IgD-negative memory B cell (primary cell): ENCODE measurements at regions not wholly inside any gene's neighbourhood (a gene's known extent, or its start where the extent isn't known, plus 50 kb on each side); places are given as distances from the start of the nearest gene placed in this dataset.

Experiments
- H3K27ac Mint-ChIP-seq, 3 donors: one replicate each; pipeline ENCODE4 v1.8.0; 2020 to 2022; ENCODE audit warnings: mild to moderate bottlenecking in 3 of 3, mixed read lengths in 3 of 3, moderate library complexity in 1 of 3
- H3K27me3 Mint-ChIP-seq: one replicate; pipeline ENCODE4 v1.8.0; 2021; ENCODE audit warnings: mixed read lengths
- H3K36me3 Mint-ChIP-seq: one replicate; pipeline ENCODE4 v1.8.0; 2020; ENCODE audit warnings: mild to moderate bottlenecking, mixed read lengths
- H3K4me1 Mint-ChIP-seq, 3 donors: one replicate each; pipeline ENCODE4 v1.8.0; 2020 to 2022; ENCODE audit warnings: mixed read lengths in 3 of 3, mild to moderate bottlenecking in 1 of 3
- H3K4me3 Mint-ChIP-seq, 4 donors: one replicate each; pipeline ENCODE4 v1.8.0; 2020 to 2022; ENCODE audit warnings: mild to moderate bottlenecking in 4 of 4, mixed read lengths in 4 of 4, moderate library complexity in 3 of 4
- H3K9me3 Mint-ChIP-seq, 3 donors: one replicate each; pipeline ENCODE4 v1.8.0; 2020 to 2021; ENCODE audit warnings: mixed read lengths in 3 of 3, mild to moderate bottlenecking in 1 of 3

DNA sequence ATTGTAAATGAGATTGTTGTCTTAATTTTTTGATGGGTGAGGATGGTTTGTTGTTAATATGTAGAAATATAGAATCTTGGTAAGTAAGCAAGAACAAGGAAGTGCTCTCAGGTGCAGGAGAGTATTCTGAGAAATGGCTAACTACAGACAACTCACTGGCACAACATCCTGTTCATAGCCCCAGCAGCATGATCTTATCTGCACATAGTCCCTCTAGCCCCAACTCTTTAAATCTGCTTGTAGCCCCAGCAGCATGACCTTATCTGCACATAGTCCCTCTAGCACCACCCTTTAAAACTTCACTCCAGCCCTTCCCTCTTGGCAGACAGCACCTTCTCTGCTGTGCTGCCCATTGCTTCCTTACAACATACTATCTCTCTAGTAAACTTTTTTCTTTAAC lies 1957.1 kb upstream of the ADGRL3 start:
- peaks cover 3 to 18% (median 3%) of the 10 kb centered on the region in 3 donors for H3K9me3 Mint-ChIP-seq
- H3K27ac Mint-ChIP-seq, result no peak overlapping the region
- no peaks in the 10 kb centered on the region for H3K36me3 Mint-ChIP-seq
- H3K27me3 Mint-ChIP-seq, result no peaks in the 10 kb centered on the region
- H3K4me1 Mint-ChIP-seq, result no peaks in the 10 kb centered on the region
- H3K4me3 Mint-ChIP-seq, result no peak overlapping the region

DNA sequence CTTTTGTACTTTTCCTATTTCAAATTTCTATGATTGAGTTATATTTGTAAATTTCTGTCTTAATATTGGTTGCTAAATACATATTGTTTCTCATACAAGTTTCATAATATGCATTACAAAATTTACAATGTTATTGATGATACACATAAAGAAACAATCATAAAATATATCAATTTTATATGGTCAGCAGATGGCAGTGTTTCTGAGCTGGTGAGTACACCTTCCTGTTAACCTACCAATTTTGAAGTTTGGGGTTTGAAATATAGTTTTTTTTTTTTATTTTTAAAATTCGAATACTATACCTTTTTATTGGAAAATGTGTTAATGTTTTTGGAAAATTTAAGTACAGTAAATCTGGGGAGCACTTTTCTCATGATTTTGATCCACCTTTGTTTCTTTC lies 1953.1 kb upstream of the ADGRL3 start:
- H3K27me3 Mint-ChIP-seq, result no peaks in the 10 kb centered on the region
- peaks cover 1 to 10% (median 2%) of the 10 kb centered on the region in 3 donors for H3K9me3 Mint-ChIP-seq
- no peak overlapping the region for H3K27ac Mint-ChIP-seq
- H3K36me3 Mint-ChIP-seq, result no peaks in the 10 kb centered on the region
- no peaks in the 10 kb centered on the region for H3K4me1 Mint-ChIP-seq
- H3K4me3 Mint-ChIP-seq, result no peak overlapping the region

DNA sequence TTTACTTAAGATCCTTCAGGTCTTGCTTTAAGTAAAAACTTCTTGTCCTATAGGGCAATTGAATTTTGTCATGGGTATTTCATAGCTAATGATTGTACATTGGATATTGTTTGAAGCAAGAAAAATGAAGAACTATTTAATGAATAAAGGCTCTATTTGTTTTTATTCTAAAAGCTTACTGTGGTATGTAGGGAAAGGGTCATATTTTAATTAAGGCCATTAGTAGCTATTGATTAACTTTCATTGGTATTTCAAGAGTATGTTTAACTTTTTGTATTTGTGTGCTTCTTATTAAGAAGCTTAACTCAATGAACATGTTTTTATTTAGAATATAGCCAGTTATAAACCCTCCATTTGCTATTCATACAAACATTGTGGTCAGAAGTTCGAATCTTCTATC lies 1951.8 kb upstream of the ADGRL3 start:
- H3K9me3 Mint-ChIP-seq, result peaks cover 1 to 4% (median 2%) of the 10 kb centered on the region in 3 donors
- H3K36me3 Mint-ChIP-seq, result no peaks in the 10 kb centered on the region
- no peaks in the 10 kb centered on the region for H3K27me3 Mint-ChIP-seq
- H3K4me1 Mint-ChIP-seq, result no peaks in the 10 kb centered on the region
- no peak overlapping the region for H3K27ac Mint-ChIP-seq
- no peak overlapping the region for H3K4me3 Mint-ChIP-seq

GRCh38 chr4:59249110-59249509 lies 1951.0 kb upstream of the ADGRL3 start:
- Mint-ChIP-seq H3K36me3 (no peaks in the 10 kb centered on the region), H3K27ac (no peak overlapping the region), H3K27me3 (no peaks in the 10 kb centered on the region), H3K4me1 (no peaks in the 10 kb centered on the region), H3K9me3 (peaks cover under 1 to 4% (median 2%) of the 10 kb centered on the region in 3 donors), H3K4me3 (no peak overlapping the region)

- H3K36me3 Mint-ChIP-seq, result peaks cover 3% of the 10 kb centered on the region
- no peak overlapping the region for H3K27ac Mint-ChIP-seq
These were observed 1942.1 kb upstream of the ADGRL3 start for GRCh38 chr4:59258002-59258401.

DNA sequence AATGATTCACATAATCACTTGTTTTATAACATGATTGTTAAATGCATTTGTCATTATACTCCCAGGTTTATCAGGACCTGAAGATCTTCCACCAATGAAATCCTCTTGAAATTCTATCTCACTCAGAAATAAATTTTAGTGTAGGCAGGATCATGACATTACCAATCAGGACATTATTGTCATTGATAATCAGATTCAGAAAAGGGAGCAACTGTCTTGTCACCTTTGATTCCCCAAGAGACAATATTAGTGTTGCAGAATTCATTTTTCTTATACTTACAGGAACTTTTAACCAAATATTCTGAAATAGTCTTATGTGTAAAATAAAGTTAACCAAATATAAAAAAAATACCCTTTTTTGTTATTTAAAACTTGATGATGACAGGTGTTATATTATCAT lies 1892.5 kb upstream of the ADGRL3 start:
- Mint-ChIP-seq H3K27me3 (no peaks in the 10 kb centered on the region), H3K27ac (no peak overlapping the region), H3K4me1 (no peaks in the 10 kb centered on the region), H3K4me3 (no peak overlapping the region), H3K9me3 (peaks cover 0 to 6% (median 4%) of the 10 kb centered on the region in 3 donors), H3K36me3 (no peaks in the 10 kb centered on the region)

More at GRCh38 chr4:59258002-59258401, 1942.1 kb upstream of the ADGRL3 start:
- Mint-ChIP-seq H3K9me3 (peaks cover 2 to 6% (median 2%) of the 10 kb centered on the region in 3 donors), H3K27me3 (no peaks in the 10 kb centered on the region), H3K4me1 (no peaks in the 10 kb centered on the region), H3K4me3 (no peak overlapping the region)

DNA sequence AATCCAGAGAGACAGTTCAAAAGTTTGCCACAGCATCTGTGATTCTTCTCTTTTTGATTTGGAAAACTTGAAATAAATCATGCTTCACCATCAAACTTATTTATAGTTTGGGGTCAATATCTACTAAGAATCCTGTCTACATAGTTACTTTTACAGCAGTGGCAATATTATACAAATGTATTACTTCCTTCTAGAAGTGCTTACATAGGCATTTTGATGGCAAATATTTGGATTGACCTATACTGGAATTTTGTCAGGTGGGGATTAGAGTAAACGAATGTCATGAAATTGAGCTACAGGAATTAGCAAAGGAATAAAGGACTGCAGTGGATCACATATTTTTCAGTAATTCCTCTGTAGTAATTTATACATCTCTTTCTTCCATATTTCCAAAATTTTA lies 1885.5 kb upstream of the ADGRL3 start:
- Mint-ChIP-seq H3K4me1 (no peaks in the 10 kb centered on the region), H3K27ac (no peak overlapping the region), H3K4me3 (no peak overlapping the region), H3K36me3 (no peaks in the 10 kb centered on the region), H3K27me3 (no peaks in the 10 kb centered on the region), H3K9me3 (peaks cover 3 to 6% (median 5%) of the 10 kb centered on the region in 3 donors)

GRCh38 chr4:59339631-59340030 lies 1860.5 kb upstream of the ADGRL3 start:
- no peak overlapping the region for H3K4me3 Mint-ChIP-seq
- H3K36me3 Mint-ChIP-seq, result no peaks in the 10 kb centered on the region
- no peaks in the 10 kb centered on the region for H3K4me1 Mint-ChIP-seq
- H3K27me3 Mint-ChIP-seq, result no peaks in the 10 kb centered on the region
- H3K27ac Mint-ChIP-seq, result no peak overlapping the region
- peaks cover 0 to 4% (median 4%) of the 10 kb centered on the region in 3 donors for H3K9me3 Mint-ChIP-seq

DNA sequence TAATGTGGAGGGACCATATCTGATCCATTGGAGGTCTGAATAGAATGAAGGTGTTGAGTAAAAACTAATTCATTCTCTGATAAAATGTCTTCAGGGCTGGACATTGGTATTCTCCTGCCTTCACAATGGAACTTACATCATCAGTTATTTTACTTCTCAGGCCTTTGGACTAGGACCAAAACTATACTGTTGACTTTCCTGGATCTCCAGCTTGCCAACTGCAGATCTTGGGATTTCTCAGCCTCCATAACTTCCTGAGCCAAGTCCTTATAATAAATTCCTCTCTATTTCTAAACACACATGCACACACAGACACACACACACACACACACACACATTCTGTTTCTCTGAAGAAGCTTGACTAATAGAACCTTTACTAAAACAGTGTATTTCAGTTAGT lies 1858.6 kb upstream of the ADGRL3 start:
- Mint-ChIP-seq H3K4me3 (no peak overlapping the region), H3K27ac (no peak overlapping the region), H3K4me1 (no peaks in the 10 kb centered on the region), H3K27me3 (no peaks in the 10 kb centered on the region), H3K9me3 (peaks cover 0 to 9% (median 4%) of the 10 kb centered on the region in 3 donors), H3K36me3 (no peaks in the 10 kb centered on the region)

DNA sequence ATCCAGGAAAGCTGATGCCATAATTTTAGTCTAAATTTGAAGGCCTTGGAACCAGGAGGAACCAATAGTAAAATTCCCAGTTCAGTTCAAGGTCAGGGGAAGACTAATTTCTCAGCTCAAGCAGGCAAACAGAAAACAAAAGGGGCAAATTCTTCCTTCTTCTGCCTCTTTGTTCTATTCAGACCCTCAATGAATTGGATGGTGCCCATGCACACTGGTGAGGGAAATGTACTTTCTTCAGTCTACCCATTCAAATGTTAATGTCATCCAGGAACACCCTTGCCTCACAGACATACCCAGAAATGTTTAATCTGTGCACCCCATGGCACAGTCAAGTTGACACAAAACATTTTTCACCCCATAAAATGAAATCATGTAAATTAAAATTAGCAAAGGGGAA lies 1851.2 kb upstream of the ADGRL3 start:
- no peaks in the 10 kb centered on the region for H3K27me3 Mint-ChIP-seq
- H3K4me1 Mint-ChIP-seq, result no peaks in the 10 kb centered on the region
- no peak overlapping the region for H3K27ac Mint-ChIP-seq
- H3K4me3 Mint-ChIP-seq, result no peak overlapping the region
- peaks cover 0 to 13% (median 3%) of the 10 kb centered on the region in 3 donors for H3K9me3 Mint-ChIP-seq
- no peaks in the 10 kb centered on the region for H3K36me3 Mint-ChIP-seq

- Mint-ChIP-seq H3K4me1 (no peaks in the 10 kb centered on the region), H3K36me3 (no peaks in the 10 kb centered on the region), H3K27me3 (no peaks in the 10 kb centered on the region), H3K9me3 (peaks cover 0 to 20% (median 7%) of the 10 kb centered on the region in 3 donors), H3K4me3 (no peak overlapping the region), H3K27ac (no peak overlapping the region)
These were observed 1830.9 kb upstream of the ADGRL3 start for GRCh38 chr4:59369229-59369628.

GRCh38 chr4:59374416-59374815 lies 1825.7 kb upstream of the ADGRL3 start:
- Mint-ChIP-seq H3K9me3 (peaks cover 0 to 1% (median under 1%) of the 10 kb centered on the region in 3 donors), H3K4me1 (no peaks in the 10 kb centered on the region)

DNA sequence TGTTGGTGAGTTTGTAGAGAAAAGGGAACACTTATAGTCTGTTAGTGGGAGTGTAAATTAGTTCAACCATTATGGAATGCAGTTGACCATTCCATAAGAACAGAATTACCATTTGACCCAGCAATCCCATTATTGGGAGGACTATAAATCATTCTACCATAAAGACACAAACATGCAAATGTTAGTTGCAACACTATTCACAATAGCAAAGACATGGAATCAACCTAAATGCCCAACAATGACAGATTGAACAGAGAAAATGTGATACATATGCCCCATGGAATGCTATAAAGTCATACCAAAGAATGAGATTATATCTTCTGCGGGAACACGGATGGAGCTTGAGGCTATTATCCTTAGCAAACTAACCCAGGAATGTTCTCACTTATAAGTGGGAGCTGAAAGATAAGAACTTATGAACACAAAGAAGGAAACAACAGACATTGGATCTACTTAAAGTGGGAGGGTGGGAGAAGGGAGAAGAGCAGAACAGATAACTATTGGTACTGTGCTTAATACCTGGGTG lies 1819.2 kb upstream of the ADGRL3 start:
- no peaks in the 10 kb centered on the region for H3K36me3 Mint-ChIP-seq
- H3K4me1 Mint-ChIP-seq, result no peaks in the 10 kb centered on the region
- H3K27ac Mint-ChIP-seq, result no peak overlapping the region
- peaks cover 3 to 5% (median 3%) of the 10 kb centered on the region in 3 donors for H3K9me3 Mint-ChIP-seq
- H3K27me3 Mint-ChIP-seq, result no peaks in the 10 kb centered on the region
- no peak overlapping the region for H3K4me3 Mint-ChIP-seq

More at GRCh38 chr4:59374416-59374815, 1825.7 kb upstream of the ADGRL3 start:
- Mint-ChIP-seq H3K27ac (no peak overlapping the region), H3K4me3 (no peak overlapping the region), H3K27me3 (no peaks in the 10 kb centered on the region), H3K36me3 (no peaks in the 10 kb centered on the region)

- Mint-ChIP-seq H3K4me1 (no peaks in the 10 kb centered on the region), H3K27ac (no peak overlapping the region), H3K9me3 (peaks cover 1 to 5% (median 3%) of the 10 kb centered on the region in 3 donors), H3K4me3 (no peak overlapping the region), H3K36me3 (no peaks in the 10 kb centered on the region), H3K27me3 (no peaks in the 10 kb centered on the region)
These were observed 1818.5 kb upstream of the ADGRL3 start for GRCh38 chr4:59381591-59381990.

GRCh38 chr4:59387759-59388758 lies 1812.1 kb upstream of the ADGRL3 start:
- Mint-ChIP-seq H3K27ac (no peak overlapping the region), H3K4me3 (no peak overlapping the region), H3K9me3 (peaks cover 1 to 4% (median 4%) of the 10 kb centered on the region in 3 donors), H3K36me3 (no peaks in the 10 kb centered on the region), H3K4me1 (no peaks in the 10 kb centered on the region), H3K27me3 (no peaks in the 10 kb centered on the region)
